ENCODE measurements at regions not wholly inside any gene's neighbourhood (a gene's known extent, or its start where the extent isn't known, plus 50 kb on each side); places are given as distances from the start of the nearest gene placed in this dataset.

- DNase-seq (ENCODE audit: low read depth) = no peak
- TF ChIP-seq CTCF (IDR thresholded peaks at IDR 0.05; ENCODE audit: control insufficient read depth, extremely low read depth, insufficient read depth) = no peak
- H3K4me3 ChIP-seq (ENCODE audit: low read depth, low read length) = no peak overlapping the region
These were observed 629.9 kb downstream of the JRKL start for GRCh38 chr11:97019754-97020153.

GRCh38 chr11:97022955-97023354 is 633.1 kb downstream of the JRKL start:
- no peak for DNase-seq (ENCODE audit: low read depth)
- TF ChIP-seq CTCF (IDR thresholded peaks at IDR 0.05; ENCODE audit: control insufficient read depth, extremely low read depth, insufficient read depth) = no peak
- H3K4me3 ChIP-seq (ENCODE audit: low read depth, low read length) = no peak overlapping the region

- H3K4me3 ChIP-seq (ENCODE audit: low read depth, low read length) = no peak overlapping the region
- TF ChIP-seq CTCF (IDR thresholded peaks at IDR 0.05; ENCODE audit: control insufficient read depth, extremely low read depth, insufficient read depth) = no peak
- no peak for DNase-seq (ENCODE audit: low read depth)
These were observed 639.1 kb downstream of the JRKL start for GRCh38 chr11:97028836-97029406.

- DNase-seq (ENCODE audit: low read depth) = no peak
- no peak overlapping the region for H3K4me3 ChIP-seq (ENCODE audit: low read depth, low read length)
- no peak for TF ChIP-seq CTCF (IDR thresholded peaks at IDR 0.05; ENCODE audit: control insufficient read depth, extremely low read depth, insufficient read depth)
These were observed 643.4 kb downstream of the JRKL start for GRCh38 chr11:97033178-97033577.

GRCh38 chr11:97048481-97048880 is 658.7 kb downstream of the JRKL start:
- no peak for DNase-seq (ENCODE audit: low read depth)
- no peak for TF ChIP-seq CTCF (IDR thresholded peaks at IDR 0.05; ENCODE audit: control insufficient read depth, extremely low read depth, insufficient read depth)
- no peak overlapping the region for H3K4me3 ChIP-seq (ENCODE audit: low read depth, low read length)

- TF ChIP-seq CTCF (IDR thresholded peaks at IDR 0.05; ENCODE audit: control insufficient read depth, extremely low read depth, insufficient read depth) = no peak
- DNase-seq (ENCODE audit: low read depth) = no peak
- H3K4me3 ChIP-seq (ENCODE audit: low read depth, low read length) = no peak overlapping the region
These were observed 670.4 kb downstream of the JRKL start for GRCh38 chr11:97060184-97060583.

- TF ChIP-seq CTCF (IDR thresholded peaks at IDR 0.05; ENCODE audit: control insufficient read depth, extremely low read depth, insufficient read depth) = no peak
- peak; percentile 58 for DNase-seq (ENCODE audit: low read depth)
- no peak overlapping the region for H3K4me3 ChIP-seq (ENCODE audit: low read depth, low read length)
These were observed 679.3 kb downstream of the JRKL start for GRCh38 chr11:97069160-97069559.
